Fibroblast of skin of right quadriceps (primary cell): ENCODE measurements at regions not wholly inside any gene's neighbourhood (a gene's known extent, or its start where the extent isn't known, plus 50 kb on each side); places are given as distances from the start of the nearest gene placed in this dataset.
"Not testable (repeated sequence)": the region's sequence is repeated elsewhere in the genome, so short reads cannot be mapped to it uniquely, and the experiment has no call there.

Experiments used
- DNase-seq: peaks from one replicate; pipeline ENCODE4 v3.0.0-alpha.2; 2013

DNA sequence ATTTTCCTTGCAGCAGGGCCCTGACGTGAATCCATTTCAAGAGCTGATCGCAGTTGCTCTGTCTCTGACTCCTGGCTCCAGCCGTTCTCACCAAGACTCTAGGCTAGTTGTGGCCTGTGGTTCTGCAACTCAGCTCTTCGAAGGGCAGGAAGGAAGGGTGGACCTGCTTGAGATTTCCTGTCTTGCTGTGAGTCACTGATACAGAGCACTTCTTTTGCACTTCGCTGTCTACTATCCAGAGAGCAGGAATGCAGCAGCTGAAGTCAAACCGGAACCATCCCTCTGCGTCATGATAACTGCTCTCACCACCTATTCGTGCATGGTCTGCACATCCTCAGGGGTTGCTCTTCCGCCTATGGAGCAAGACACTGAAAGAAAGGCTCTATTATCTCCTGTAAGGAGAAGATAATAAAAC is 59.7 kb downstream of the RAP2B start:
- DNase-seq = peak; percentile 97

DNA sequence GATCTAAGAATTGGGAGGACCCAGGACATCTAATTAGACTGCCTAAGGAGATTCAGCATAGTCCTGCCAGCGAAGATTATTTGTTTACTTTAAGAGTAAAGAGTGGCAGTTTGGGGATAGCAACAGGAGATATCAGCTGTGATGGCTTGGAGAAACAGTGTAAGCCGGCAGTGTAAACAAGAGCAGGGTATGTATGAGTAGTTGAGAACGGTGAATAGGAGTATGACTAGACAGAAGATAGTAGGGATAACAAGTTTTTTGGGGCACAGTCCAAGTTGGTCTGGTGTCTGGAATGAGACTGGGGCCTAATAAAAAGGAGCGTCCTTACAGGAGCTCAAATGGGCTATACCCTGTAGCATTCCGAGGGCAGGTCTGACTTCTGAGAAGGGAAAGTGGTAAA is 64.9 kb downstream of the RAP2B start:
- DNase-seq = not testable (repeated sequence)

- DNase-seq = not testable (repeated sequence)
Measured at GRCh38 chr3:153230427-153230826, 68.4 kb downstream of the RAP2B start.

DNA sequence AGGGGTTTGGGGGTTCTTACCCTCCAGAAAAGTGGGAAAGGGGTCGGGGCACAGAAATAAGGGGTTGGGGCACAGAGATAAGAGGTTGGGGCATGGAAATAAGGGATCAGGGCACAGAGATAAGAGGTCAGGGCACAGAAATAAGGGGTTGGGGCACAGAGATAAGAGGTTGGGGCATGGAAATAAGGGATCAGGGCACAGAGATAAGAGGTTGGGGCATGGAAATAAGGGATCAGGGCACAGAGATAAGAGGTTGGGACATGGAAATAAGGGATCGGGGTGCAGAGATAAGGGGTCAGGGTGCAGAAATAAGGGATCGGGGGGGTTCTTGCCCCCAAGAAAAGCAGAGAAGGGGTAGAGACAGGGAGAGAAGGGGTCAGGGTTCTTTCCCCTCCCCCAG is 69.2 kb downstream of the RAP2B start:
- DNase-seq = not testable (repeated sequence)

GRCh38 chr3:153232050-153232752 is 70.2 kb downstream of the RAP2B start:
- not testable (repeated sequence) for DNase-seq

DNA sequence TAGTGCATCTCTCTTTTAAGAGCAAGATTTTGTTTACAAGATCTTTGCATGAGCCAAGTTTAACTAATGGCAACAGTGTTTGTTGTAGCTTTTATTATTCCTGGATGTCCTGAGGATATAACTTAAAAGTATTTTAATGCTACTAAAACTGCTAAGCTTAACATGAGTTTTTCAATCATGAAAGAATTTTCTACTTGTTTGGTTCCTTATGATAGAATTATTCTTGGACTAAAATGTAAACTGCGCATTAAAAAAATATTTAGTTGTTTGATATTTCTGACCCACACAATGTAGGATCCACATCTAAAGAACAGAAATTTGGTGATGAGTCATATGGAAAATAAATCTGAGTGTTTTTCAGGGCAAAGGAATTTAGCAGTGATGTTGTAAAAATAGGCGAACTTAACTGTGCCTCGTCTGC is 70.8 kb downstream of the RAP2B start:
- DNase-seq = peak; percentile 81

DNA sequence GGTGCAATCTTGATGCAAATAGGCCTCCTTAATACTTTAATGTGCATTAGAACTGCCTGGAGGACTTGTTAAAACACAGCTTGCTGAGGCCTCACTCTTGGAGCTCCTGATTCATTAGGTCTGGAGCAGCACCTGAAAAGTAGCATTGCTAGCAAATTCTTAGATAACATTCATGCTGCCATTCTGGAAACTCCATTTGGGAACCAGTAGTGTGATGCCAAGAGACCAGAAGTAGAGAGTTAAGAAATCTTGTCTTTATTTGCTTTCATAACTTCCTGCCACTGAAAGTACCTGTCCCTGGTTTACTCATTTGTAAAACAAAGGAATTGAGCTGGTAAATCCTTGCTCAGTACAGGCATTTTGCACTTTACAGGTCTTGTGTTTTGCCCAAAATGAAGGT is 72.0 kb downstream of the RAP2B start:
- no peak for DNase-seq

GRCh38 chr3:153242896-153243295 is 80.9 kb downstream of the RAP2B start:
- no peak for DNase-seq

GRCh38 chr3:153244961-153245360 is 82.9 kb downstream of the RAP2B start:
- peak; percentile 56 for DNase-seq

GRCh38 chr3:153245661-153246060 is 83.6 kb downstream of the RAP2B start:
- peak; percentile 69 for DNase-seq

DNA sequence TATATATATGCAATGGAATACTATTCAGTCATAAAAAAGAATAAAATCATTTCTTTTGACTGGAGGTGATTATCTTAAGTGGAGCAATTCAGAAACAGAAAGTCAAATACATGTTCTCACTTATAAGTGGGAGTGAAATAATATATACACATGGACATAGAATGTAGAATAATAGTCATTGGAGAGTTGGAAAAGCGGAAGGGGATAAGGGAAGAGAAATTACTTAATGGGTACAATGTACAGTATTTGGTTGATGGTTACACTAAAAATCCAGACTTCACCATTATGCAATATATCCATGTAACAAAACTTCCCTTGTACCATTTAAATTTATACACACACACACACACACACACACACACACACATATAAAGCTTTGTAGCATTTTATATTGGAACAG is 84.3 kb downstream of the RAP2B start:
- DNase-seq = no peak

- DNase-seq = peak; percentile 93
Measured at GRCh38 chr3:153246806-153247205, 84.8 kb downstream of the RAP2B start.

DNA sequence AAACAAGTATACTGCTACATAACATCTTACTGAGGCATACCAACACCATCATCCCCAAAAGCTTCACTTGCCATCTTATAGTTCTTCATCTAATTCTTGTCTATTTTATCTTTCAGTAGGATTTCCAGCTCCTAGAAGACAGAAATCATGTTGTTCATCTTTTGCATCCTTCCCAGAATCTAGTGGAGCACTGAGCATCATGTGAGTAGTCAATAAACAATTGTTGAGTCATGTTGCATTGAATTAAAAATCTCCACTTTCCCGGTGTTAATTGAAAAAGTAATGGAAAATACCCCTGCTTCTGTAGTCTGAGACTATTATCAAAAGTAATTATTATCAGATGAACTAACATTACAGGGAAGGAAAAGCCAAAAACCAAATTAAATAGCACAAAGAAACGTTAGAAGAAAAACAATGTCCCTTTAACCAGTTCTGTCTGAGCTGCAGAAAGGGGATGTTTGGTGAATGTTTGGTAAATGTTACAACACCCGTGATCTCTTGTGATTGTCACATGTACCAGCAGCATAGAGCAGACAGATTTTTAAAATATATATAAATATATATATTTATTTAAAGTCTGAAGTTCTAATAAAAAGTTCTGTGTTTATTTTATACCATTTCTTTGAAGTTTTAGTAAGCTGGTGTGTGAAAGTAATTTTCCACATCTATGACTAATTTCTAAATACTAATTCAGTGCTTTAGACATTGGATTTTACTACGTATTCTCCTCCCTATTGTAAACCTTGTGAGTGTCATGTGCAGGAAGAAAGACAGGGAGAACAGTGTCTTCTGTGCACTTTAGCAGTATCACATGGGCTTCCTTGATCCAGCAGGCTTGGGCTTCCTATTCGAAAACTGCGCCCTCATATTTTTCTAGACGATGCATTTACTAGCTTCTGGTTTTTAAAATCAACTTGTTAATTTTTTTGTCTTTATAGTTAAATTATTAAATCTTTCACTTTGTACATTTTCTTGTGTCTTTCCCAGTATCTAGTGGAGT is 85.6 kb downstream of the RAP2B start:
- DNase-seq = no peak

DNA sequence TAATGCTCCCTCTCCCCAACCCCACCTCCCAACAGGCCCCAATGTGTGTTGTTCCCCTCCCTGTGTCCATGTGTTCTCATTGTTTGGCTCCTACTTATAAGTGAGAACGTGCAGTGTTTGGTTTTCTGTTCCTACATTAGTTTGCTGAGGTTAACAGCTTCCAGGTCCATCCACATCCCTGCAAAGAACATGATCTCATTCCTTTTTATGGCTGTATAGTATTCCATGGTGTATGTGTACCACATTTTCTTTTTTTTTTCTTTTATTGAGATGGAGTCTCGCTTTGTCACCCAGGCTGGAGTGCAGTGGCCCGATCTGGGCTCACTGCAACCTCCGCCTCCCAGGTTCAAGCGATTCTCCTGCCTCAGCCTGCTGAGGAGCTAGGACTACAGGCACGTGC is 86.8 kb downstream of the RAP2B start:
- not testable (repeated sequence) for DNase-seq

DNA sequence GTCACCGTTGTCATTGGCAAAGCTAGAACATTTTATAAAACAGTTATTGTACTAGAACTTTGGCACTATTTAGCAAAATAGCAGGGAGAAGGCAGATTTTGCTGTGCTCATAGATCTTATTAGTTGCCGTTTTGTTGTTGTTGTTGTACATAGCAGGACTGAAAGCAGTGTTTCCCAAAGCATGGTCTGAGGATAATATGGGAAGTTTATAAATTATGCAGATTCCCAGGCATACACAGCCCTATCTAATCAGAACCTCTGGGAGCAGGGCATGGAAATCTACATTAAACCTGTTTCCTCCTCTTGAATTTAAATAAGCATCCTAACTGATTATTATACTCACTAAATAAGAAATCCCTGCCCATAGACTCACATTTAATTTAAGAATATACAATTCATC is 87.9 kb downstream of the RAP2B start:
- no peak for DNase-seq

GRCh38 chr3:153250446-153250845 is 88.4 kb downstream of the RAP2B start:
- no peak for DNase-seq

DNA sequence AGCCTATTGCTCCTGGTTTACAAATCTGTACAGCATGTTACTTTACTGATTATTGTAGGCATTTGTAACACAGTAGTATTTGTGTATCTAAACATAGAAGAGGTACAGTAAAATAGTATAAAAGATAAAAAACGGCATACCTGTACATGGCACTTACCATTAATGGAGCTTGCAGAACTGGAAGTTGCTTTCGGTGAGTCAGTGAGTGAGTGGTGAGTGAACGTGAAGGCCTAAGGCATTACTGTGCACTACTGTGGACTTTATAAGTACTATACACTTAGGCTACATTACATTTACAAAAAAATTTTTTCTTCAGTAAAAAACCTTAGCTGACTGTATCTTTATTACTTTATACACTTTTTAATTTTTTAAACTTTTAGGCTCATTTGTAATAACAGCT is 90.9 kb downstream of the RAP2B start:
- no peak for DNase-seq

DNA sequence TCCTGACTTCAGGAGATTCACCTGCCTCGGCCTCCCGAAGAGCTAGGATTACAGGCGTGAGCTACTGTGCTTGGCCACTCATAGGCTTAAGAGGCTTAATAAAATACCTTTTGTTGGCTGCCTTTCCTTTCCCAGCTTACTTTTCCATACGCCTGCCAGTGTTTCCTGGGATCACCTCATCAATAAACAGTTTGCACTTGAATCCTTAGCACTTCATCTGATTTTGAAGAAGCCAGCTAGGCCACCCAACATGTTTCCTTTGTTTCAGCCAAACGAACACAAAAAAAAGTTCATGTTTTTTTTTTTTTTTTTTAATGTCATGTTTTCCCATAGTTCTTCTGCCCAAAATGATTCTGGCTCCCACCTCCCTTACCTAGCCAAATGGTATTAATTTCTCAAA is 92.3 kb downstream of the RAP2B start:
- no peak for DNase-seq

DNA sequence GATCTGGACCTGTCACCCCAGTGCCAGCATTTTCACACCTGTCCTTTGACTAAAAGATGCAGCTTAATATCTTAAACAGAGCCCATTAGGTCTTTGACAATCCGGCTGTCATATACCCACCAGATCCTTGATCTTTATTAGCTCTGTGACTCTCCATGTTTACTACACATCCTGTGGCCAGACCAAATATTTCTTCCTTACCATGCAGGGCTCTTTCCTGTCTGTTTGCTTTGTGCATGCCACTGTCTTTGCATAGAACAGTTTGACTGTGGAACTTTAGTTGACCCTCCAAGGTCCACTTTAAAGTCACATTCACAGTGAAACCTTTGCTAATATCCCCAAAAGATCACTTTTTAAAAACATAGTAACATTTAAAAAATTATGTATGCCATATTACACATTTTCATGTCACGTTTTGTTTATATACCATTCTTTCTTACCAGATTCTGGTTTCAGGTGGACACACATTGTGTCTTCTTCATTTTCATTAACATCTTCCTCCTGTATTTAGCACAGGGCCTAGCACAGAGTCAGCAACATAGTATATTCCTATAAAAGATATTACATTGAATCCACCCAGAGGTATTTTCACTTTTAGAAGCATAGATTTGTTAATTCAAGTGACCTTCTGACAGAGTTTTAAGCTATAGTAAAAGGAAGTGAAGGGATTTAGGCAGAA is 95.8 kb downstream of the RAP2B start:
- no peak for DNase-seq

DNA sequence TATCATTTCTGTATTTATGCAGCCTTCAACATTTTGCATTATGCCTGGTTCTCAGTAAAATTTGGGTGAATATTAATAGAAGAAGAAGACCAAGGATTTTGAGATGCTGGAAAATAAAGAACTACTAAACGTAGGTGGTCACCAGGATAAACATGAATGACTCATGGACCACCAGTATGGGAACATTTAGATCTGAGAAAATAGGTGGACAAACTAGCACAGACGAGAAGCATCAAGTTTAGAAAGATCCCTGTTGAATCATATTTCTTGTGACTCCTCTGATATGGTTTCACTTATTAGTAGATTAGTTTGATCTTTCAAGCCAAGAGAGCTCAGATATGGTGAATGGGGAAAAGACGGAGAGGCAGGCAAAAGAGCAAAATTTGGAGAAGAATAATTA is 97.9 kb downstream of the RAP2B start:
- no peak for DNase-seq

DNA sequence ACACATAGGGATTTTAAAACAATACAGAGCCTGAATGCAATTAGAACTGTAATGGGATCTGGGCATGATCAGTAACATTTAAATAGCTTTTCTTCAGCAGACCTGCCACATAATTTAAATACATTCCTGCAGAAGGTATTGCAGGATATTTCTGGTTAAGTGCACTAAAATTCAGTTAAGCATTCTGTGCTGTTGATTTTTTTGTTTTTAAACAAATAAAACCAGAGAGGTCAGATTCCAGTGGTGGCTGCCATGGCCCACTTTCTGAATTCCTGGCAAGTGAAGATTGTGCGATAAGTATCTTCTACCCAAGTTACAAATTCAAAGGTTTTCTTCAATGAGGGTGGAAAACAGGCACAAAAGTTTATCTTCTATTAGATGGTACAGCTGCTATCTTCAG is 98.7 kb downstream of the RAP2B start:
- no peak for DNase-seq

GRCh38 chr3:153266619-153267018 is 104.6 kb downstream of the RAP2B start:
- no peak for DNase-seq

GRCh38 chr3:153268564-153269279 is 106.7 kb downstream of the RAP2B start:
- DNase-seq = no peak
